ENCODE measurements at regions not wholly inside any gene's neighbourhood (a gene's known extent, or its start where the extent isn't known, plus 50 kb on each side); places are given as distances from the start of the nearest gene placed in this dataset.

DNA sequence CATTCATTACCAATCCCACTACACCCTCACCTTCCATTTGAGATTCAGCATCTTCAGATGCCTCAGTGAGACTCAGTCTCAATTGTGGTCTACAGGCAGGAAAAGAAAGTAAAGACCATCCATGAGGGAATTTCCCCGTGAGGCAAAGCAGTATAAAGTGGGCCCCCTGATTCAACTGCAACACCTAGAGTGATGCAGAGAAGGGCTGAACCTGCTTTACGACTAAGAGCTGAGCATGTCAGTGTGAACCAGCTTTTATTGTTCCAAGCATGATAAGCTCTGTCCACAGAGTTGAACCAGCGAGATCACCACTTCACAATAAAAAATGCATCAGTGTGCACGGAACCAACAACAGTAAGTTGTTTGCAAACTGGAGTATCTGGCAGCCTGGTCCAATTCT is 357.6 kb upstream of the ATP5MC3 start:
- TF ChIP-seq, protein P1, sequence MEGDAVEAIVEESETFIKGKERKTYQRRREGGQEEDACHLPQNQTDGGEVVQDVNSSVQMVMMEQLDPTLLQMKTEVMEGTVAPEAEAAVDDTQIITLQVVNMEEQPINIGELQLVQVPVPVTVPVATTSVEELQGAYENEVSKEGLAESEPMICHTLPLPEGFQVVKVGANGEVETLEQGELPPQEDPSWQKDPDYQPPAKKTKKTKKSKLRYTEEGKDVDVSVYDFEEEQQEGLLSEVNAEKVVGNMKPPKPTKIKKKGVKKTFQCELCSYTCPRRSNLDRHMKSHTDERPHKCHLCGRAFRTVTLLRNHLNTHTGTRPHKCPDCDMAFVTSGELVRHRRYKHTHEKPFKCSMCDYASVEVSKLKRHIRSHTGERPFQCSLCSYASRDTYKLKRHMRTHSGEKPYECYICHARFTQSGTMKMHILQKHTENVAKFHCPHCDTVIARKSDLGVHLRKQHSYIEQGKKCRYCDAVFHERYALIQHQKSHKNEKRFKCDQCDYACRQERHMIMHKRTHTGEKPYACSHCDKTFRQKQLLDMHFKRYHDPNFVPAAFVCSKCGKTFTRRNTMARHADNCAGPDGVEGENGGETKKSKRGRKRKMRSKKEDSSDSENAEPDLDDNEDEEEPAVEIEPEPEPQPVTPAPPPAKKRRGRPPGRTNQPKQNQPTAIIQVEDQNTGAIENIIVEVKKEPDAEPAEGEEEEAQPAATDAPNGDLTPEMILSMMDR (IDR thresholded peaks at IDR 0.05; ENCODE audit: low read length): no peak
- TF ChIP-seq EZH2 (IDR thresholded peaks at IDR 0.05; ENCODE audit: borderline replicate concordance, low read length): no peak
